SKM-1 treated with dmso at 0.1 percent for 144 hours (cell line): ENCODE measurements at regions not wholly inside any gene's neighbourhood (a gene's known extent, or its start where the extent isn't known, plus 50 kb on each side); places are given as distances from the start of the nearest gene placed in this dataset.

ENCODE experiments used
- DNase-seq: peaks from one replicate; lab custom pipeline; 2025; ENCODE audit not compliant: unreplicated experiment; lab: John Stamatoyannopoulos, UW

GRCh38 chr2:129636692-129637091, 342.8 kb upstream of the RAB6C start:
- DNase-seq = no peak

GRCh38 chr2:129641371-129641770, 338.1 kb upstream of the RAB6C start:
- DNase-seq = no peak

GRCh38 chr2:129642526-129643043, 336.9 kb upstream of the RAB6C start:
- no peak for DNase-seq

GRCh38 chr2:129645335-129645734, 334.1 kb upstream of the RAB6C start:
- no peak for DNase-seq

- DNase-seq = no peak
These were observed 333.4 kb upstream of the RAB6C start for GRCh38 chr2:129646107-129646506.

GRCh38 chr2:129653246-129653645, 326.2 kb upstream of the RAB6C start:
- no peak for DNase-seq

GRCh38 chr2:129654331-129654730, 325.1 kb upstream of the RAB6C start:
- DNase-seq = no peak

- DNase-seq = no peak
These were observed 323.3 kb upstream of the RAB6C start for GRCh38 chr2:129656081-129656598.

- no peak for DNase-seq
These were observed 321.0 kb upstream of the RAB6C start for GRCh38 chr2:129658430-129658829.

- peak; percentile 1 for DNase-seq
These were observed 317.5 kb upstream of the RAB6C start for GRCh38 chr2:129661935-129662334.

- no peak for DNase-seq
These were observed 311.9 kb upstream of the RAB6C start for GRCh38 chr2:129667577-129667976.

GRCh38 chr2:129672521-129672920, 306.9 kb upstream of the RAB6C start:
- DNase-seq = no peak

GRCh38 chr2:129673234-129673633, 306.2 kb upstream of the RAB6C start:
- DNase-seq = no peak

- no peak for DNase-seq
These were observed 305.4 kb upstream of the RAB6C start for GRCh38 chr2:129673847-129674711.

- DNase-seq = no peak
These were observed 300.7 kb upstream of the RAB6C start for GRCh38 chr2:129678751-129679150.

- DNase-seq = no peak
These were observed 297.7 kb upstream of the RAB6C start for GRCh38 chr2:129681788-129682187.

- DNase-seq = no peak
These were observed 289.6 kb upstream of the RAB6C start for GRCh38 chr2:129689653-129690448.

GRCh38 chr2:129695496-129695895, 284.0 kb upstream of the RAB6C start:
- no peak for DNase-seq

- DNase-seq = no peak
These were observed 280.9 kb upstream of the RAB6C start for GRCh38 chr2:129698593-129698992.

GRCh38 chr2:129699781-129700573, 279.5 kb upstream of the RAB6C start:
- no peak for DNase-seq
